HG03139 (cell line): ENCODE measurements at regions not wholly inside any gene's neighbourhood (a gene's known extent, or its start where the extent isn't known, plus 50 kb on each side); places are given as distances from the start of the nearest gene placed in this dataset.
"Not testable (repeated sequence)": the region's sequence is repeated elsewhere in the genome, so short reads cannot be mapped to it uniquely, and the experiment has no call there.

Source experiments
- ATAC-seq: cut with Tn5 transposase; IDR thresholded peaks from one replicate; pipeline ENCODE4 v1.9.1; 2021; ENCODE audit not compliant: unreplicated experiment

GRCh38 chr10:44724415-44725174 is 186.5 kb upstream of the TMEM72 start:
- ATAC-seq, result peak; percentile 54

GRCh38 chr10:44725404-44725803 is 185.7 kb upstream of the TMEM72 start:
- peak; percentile 65 for ATAC-seq

GRCh38 chr10:44731283-44731682 is 179.9 kb upstream of the TMEM72 start:
- no peak for ATAC-seq

- ATAC-seq, result no peak
Measured at GRCh38 chr10:44733501-44734488, 177.3 kb upstream of the TMEM72 start.

- ATAC-seq, result no peak
Measured at GRCh38 chr10:44742248-44742647, 168.9 kb upstream of the TMEM72 start.

GRCh38 chr10:44743535-44743934 is 167.6 kb upstream of the TMEM72 start:
- ATAC-seq, result no peak

GRCh38 chr10:44745920-44746319 is 165.2 kb upstream of the TMEM72 start:
- no peak for ATAC-seq

- no peak for ATAC-seq
Measured at GRCh38 chr10:44747593-44748172, 163.5 kb upstream of the TMEM72 start.

GRCh38 chr10:44749151-44749550 is 162.0 kb upstream of the TMEM72 start:
- no peak for ATAC-seq

- no peak for ATAC-seq
Measured at GRCh38 chr10:44752451-44753441, 158.4 kb upstream of the TMEM72 start.

- not testable (repeated sequence) for ATAC-seq
Measured at GRCh38 chr10:44754355-44754754, 156.8 kb upstream of the TMEM72 start.

- no peak for ATAC-seq
Measured at GRCh38 chr10:44755481-44755880, 155.7 kb upstream of the TMEM72 start.

GRCh38 chr10:44756216-44756615 is 154.9 kb upstream of the TMEM72 start:
- no peak for ATAC-seq

- no peak for ATAC-seq
Measured at GRCh38 chr10:44757551-44758205, 153.5 kb upstream of the TMEM72 start.

- ATAC-seq, result no peak
Measured at GRCh38 chr10:44759122-44759521, 152.0 kb upstream of the TMEM72 start.

GRCh38 chr10:44760513-44760912 is 150.6 kb upstream of the TMEM72 start:
- ATAC-seq, result no peak

GRCh38 chr10:44761076-44761475 is 150.1 kb upstream of the TMEM72 start:
- no peak for ATAC-seq

GRCh38 chr10:44763331-44763730 is 147.8 kb upstream of the TMEM72 start:
- no peak for ATAC-seq

- ATAC-seq, result no peak
Measured at GRCh38 chr10:44765299-44765698, 145.8 kb upstream of the TMEM72 start.

- ATAC-seq, result no peak
Measured at GRCh38 chr10:44766631-44767030, 144.5 kb upstream of the TMEM72 start.
